ENCODE measurements at regions not wholly inside any gene's neighbourhood (a gene's known extent, or its start where the extent isn't known, plus 50 kb on each side); places are given as distances from the start of the nearest gene placed in this dataset.

- no peak for TF ChIP-seq CTCF (IDR thresholded peaks at IDR 0.05)
These were observed 89.2 kb downstream of the MICALL2 start for GRCh38 chr7:1369916-1370657.

- no peak for TF ChIP-seq CTCF (IDR thresholded peaks at IDR 0.05)
These were observed 88.5 kb downstream of the MICALL2 start for GRCh38 chr7:1370738-1371137.

- no peak for TF ChIP-seq CTCF (IDR thresholded peaks at IDR 0.05)
These were observed 87.2 kb downstream of the MICALL2 start for GRCh38 chr7:1372063-1372462.

- no peak for TF ChIP-seq CTCF (IDR thresholded peaks at IDR 0.05)
These were observed 86.4 kb downstream of the MICALL2 start for GRCh38 chr7:1372671-1373379.

- no peak for TF ChIP-seq CTCF (IDR thresholded peaks at IDR 0.05)
These were observed 82.0 kb downstream of the MICALL2 start for GRCh38 chr7:1377111-1377909.

- TF ChIP-seq CTCF (IDR thresholded peaks at IDR 0.05): no peak
These were observed 80.4 kb downstream of the MICALL2 start for GRCh38 chr7:1378610-1379601.

Measured in LNCAP (cell line).